ENCODE measurements at regions not wholly inside any gene's neighbourhood (a gene's known extent, or its start where the extent isn't known, plus 50 kb on each side); places are given as distances from the start of the nearest gene placed in this dataset.

DNA sequence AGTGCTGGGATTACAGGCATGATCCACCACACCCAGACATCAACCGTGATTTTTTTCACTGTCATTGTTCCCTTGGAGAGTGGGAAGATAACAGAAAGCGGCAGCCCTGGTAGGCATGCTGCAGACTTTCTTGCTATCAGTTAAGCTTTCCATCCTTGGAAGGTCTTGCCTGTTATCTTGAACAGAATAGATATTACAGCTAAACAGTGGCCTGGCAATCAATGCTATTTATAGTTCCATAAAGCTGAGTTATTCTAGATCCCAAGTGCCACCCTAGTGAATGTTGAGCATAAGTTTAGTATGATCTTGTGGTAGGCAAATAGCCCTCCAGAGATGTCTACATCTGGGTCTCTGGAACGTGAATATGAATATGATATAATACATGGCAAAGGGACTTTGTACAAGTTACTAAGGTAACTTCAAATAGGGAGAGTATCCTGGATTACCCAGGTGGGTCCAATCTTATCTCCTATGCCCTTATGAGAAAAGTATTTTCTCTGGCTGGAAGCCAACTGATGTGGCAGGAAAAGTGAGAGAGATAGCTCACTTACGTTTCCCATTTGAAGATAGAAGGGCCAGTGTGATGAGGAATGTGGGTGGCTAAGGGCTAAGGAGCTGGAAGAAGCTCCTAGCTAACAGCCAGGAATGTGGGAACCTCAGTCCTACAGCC lies 609.1 kb upstream of the IGFBP3 start:
- no peak for DNase-seq

GRCh38 chr7:46527360-46527759 lies 606.3 kb upstream of the IGFBP3 start:
- no peak for DNase-seq

DNA sequence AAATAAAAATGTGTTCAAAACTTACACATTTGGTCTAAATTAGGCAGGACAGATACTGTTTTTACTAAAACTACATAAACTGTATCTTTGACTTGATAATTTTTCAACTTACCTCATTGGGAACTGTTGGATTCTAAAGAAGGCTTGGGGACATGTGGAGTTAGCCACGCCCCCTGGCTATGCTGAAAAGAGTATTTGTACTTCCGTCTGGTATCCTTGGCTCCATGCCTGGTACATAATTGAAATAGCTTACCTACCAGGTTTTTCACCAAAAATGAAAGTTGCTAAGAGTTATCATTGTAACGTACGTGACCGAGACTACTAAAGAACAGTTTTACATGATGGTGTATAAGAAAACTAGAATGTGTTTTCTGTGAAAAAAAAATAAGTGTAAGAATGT lies 604.8 kb upstream of the IGFBP3 start:
- DNase-seq = no peak

DNA sequence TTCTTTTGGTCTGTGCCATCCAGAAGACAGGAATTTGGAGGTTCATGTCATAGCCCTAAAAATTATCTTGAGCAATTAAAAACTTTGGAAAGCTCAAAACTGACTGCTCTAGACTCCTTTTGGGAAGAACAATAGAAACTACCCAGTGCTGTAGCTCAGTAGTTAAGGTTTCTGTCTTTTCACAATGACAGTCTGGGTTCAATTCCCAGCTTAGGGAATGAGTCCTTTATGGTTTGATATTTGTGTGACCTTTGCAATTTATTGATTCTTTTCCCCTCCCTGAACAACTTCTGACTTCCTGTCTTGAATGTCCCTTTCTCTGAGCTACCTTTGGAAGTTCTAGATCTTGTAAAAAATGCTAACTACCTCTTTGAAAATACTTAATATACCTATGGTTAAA lies 603.3 kb upstream of the IGFBP3 start:
- no peak for DNase-seq

- DNase-seq = no peak
Measured at GRCh38 chr7:46522354-46522906, 601.4 kb upstream of the IGFBP3 start.

DNA sequence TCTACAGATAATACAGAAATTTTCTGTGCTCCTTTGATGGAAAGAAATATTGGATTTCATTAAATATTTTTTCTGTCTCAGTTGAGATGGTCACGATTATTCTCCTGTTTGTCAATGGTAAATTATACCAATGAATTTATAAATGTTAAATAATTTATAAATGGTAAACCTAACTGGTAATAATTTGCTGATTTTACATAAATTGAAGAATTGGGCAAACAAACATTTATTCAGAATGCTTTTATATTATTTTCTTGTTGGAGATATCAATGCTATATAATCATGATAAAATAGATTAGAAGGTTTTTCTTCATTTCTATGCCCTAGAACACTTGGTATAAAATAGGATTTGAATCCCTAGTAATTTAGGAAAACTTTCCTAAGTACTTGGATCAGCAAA lies 597.6 kb upstream of the IGFBP3 start:
- no peak for DNase-seq

DNA sequence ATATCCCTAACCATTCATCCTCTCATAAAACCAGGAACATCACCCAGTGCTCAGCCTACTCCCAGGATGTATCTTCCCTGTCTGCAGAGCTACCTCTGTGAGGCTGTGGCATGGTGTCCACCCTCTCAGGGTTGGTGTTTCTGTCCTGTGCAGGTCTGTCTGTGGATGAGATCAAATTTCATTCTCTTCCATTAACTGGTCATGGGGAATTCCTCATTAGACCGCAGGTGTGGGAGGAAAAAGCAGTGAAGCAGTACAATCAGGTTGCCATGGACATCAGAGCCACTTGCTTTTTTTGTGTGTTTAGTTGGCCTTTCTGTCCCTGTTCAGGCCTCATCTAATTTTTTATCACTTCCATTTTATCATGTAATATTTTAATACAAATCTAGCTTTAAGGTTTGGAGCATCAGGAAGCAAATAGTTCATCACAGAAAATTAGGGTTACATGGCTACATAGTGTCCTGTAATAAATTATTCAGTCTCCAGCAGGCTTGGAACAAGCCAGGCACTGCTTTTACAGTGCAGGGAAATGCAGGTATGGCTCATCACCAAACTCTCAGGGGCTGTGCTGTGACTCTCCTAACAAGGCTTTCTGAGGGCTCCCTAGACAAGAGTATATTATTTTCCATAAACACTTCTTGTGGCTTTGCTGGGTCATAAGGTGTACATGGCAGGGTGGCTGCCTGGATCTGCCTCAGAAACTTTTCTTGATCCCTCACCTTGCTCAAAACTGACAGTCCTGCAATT lies 594.9 kb upstream of the IGFBP3 start:
- no peak for DNase-seq

DNA sequence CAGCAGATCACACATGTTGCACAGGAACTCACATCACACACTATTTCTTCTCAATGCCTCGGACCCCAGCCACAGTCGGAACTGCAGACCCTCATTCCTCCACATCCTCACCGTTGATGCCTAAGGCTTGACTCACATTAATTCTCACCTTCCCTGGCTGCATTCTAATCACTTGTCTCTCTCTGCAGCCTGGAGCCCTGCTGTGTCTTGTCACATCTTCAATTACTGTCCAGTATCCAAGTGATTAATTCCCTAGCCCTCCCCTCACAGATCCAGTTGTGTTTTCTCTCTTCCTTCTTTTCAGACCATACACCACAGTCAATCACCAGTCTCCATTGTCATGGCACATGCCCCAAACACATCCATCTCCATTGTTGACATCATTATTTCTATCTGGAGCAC lies 592.4 kb upstream of the IGFBP3 start:
- no peak for DNase-seq

GRCh38 chr7:46512891-46513413 lies 591.9 kb upstream of the IGFBP3 start:
- DNase-seq = no peak

DNA sequence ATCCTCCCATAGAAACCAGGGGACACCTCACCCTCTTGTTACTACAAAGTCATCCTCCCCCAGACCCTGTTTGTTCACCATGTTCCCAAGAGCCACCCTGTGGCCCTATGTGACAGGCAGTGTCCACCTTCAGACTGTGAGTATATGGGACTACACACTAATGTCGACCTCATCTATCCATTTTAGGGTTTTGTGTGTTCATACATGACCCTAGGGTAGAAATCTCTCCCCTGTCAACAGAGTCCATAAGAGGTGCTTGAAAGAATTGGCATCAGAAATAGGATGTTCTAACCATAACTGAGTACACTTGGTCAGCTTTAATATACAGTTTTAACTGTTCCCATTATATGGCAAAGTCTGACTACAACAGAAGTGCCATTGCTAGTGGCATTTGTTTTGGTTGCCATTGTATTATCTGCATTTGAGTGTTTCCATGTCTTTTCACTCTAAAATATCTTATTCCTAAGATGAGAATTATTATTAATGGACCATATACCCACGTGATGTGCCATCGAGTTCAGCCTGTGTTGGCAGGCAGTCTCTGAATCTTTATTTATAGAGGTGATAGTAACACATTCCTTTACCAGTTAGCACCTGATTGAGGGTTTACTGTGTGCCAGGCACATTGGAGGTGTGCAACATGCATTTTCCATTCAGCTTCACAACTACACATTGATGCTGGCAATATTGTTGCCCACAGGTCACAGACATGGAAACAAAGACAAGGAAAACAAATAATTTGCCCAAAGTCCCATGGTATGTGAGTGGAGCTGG lies 590.6 kb upstream of the IGFBP3 start:
- DNase-seq = no peak

DNA sequence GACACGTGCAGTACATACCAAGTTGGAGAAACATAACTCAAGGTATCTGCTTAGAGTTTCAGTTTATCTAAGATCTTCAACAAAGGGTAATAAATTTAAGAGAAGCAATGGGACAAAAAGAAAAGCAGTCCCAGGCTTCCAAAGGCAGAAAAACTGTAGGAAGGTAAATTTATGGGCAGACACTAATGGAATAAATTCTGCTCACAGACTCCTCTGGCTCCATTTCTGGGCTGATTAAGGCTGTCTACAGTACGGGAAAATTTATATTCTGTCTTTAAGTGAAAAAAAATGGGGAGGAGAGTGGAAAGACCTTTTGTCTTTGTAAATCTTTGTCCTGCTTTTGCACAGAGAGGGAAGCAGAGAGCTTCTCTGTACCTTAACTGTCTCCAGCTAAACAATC lies 587.5 kb upstream of the IGFBP3 start:
- no peak for DNase-seq

DNA sequence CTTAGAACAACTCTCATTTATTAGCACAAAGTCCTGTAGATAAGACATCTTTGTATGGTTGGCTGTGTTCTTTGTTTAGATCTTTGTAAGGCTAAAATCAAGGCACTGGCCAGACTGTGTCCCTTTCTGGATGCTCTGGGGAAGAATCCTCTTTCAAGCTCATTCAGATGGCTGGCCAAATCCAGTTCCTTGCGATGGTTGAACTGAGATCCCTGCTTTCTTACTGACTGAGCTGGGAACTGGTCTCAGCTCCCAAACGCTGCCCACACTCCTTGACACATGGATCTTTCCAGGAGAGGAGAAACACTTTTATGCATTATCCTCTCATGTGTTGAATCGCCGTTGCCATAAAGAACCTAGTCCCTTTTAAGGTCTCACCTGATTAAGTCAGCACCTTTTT lies 586.5 kb upstream of the IGFBP3 start:
- no peak for DNase-seq

DNA sequence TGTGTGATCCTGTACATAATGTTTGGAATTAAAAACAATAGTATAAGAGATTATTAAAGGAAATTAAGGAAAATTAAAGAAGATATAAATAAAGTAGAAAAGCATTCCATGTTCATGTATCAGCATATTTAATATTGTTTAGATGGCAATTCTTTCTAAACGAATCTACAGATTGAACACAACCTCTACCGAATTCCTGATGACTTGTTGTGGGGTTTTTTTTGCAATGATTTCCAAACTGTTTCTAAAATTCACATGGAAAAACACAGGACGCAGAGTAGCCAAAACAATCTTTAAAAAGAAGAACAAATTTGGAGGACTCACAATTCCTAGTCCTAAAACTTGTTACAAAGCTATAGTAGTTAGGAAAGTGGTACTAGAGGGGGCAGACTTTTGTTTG lies 573.4 kb upstream of the IGFBP3 start:
- no peak for DNase-seq

DNA sequence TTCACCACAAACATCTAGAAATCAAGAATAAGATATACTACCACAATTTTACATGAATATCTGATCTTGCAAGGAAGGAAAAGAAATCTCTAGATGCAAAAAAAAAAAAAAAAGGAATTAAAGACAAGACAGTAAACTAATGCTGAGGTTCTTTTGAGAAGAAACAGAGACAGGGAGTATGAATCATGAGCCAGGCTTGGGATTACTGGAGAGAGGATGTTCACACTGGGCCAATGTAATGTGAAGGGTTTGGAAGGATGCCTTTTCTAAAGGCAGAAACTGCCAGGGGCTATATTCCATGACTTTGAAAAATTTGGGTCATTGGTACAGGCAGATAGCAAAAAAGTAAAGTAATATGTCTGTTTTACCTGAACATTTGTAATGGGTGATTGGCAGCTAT lies 573.0 kb upstream of the IGFBP3 start:
- DNase-seq = no peak

DNA sequence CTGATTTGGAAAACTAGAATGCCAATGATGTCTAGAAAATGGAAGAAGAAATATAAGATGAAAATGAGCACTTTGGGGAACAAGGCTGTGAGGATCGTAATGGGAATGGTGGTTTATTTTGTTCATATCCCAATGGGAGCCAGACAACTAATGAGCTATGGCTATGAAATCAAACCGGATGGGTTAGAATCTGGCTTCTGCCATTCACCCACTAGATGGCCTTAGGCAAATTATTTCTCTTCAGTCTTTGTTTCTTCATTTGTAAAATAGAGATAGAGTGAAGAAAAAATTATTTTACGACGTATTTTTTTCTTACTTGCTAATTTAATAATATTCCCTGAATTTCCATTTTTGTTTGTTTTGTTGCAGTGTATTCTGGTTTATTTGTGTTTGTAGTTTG lies 572.1 kb upstream of the IGFBP3 start:
- no peak for DNase-seq

DNA sequence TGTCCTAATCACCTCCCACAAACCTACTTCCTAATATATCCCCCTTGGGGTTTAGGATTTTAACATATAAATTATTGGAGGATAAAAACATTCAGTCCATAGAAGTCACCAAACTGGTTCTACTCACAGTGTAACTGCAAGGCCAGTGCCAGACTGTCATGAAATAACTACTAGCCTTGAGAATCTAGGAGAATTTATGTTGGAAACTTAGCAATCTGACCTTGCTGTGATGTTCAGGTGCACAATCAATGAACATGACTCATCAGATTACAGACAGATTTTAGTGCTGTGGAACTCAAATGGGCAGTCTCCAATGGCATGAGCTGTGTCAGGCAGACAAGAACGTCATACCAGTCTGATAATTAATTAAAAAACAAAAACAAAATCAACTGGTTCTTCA lies 571.4 kb upstream of the IGFBP3 start:
- no peak for DNase-seq

DNA sequence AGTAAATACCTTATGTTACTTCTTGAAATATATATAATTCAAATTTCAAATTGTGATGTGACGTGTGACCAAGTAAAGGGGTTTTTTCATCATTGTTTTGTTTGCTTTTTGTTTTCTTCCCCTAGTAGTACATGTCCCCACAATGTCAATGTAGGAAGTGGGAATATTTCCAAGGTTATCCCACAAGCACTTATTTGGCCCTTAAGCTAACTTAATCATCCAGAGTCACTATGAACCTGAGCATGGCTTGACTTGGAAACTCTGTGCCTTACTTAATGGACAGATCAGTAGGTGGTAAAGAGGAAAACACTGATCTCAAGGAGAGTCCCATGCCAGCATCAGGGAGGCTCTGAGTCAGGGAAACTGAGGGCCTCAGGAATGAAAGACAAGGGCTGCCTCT lies 569.3 kb upstream of the IGFBP3 start:
- DNase-seq = no peak

DNA sequence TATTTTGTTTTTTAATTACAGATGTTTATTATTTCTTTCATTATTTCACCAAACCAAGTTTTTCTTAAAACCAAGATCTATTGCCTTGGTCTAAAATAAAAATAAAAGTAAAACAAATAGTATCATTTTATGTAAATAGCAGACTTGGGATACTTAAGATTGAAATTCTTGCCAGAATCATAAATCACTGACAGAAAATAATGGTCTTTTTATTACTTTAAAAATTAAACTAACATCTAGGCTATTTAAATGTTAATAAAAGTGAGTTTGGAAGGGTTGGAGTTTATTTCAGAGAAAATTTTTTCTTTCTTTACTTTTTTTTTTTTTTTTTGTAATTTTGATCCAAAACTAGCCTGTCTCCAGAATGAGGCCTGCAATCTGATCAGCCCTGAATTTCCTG lies 568.0 kb upstream of the IGFBP3 start:
- no peak for DNase-seq

DNA sequence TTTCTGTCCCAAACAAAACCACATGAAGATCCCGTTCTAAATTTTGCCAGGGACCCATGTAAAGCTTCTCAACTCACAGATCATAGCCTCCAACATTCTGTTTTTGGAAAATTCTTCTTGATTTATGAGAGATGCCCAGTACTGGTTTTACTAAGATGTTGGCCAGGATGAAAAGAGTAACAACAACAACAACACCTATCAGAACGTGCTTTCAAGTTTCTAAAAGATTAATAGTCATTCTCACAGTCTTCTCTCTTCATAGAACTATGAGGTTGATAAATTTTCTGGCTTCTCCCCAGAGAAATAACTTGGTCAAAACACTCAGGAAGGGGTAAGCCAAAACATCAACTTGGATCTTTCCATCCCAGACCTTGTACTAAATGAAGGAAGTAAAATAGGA lies 567.5 kb upstream of the IGFBP3 start:
- DNase-seq = no peak

GRCh38 chr7:46486256-46487206 lies 565.5 kb upstream of the IGFBP3 start:
- no peak for DNase-seq

DNA sequence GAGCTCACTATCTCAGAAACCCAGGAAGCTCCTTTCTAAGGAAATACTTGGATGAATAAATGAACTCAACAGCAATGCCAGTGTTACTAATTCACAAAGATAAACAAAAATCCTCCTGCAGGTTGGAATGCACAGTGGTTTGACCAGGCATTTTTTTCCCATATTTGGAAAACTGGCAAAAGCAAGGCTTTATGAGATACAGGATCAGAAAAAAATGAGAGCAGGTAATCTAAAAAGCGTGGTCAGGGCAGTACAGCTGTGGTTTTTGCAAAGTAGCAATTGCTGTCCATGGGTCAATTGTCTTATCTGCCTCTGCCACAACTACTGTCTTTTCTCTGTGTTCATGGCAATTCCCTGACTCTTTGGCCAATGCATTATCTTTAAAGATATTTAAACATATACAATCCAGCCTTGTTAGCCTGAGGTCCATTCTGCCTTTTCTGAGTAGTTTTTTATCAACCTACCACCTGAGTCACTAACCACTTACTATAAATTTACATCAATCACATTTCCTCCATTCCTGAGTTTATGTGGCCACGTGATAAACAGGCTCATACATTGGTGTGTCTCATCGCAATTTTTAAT lies 564.5 kb upstream of the IGFBP3 start:
- no peak for DNase-seq

DNA sequence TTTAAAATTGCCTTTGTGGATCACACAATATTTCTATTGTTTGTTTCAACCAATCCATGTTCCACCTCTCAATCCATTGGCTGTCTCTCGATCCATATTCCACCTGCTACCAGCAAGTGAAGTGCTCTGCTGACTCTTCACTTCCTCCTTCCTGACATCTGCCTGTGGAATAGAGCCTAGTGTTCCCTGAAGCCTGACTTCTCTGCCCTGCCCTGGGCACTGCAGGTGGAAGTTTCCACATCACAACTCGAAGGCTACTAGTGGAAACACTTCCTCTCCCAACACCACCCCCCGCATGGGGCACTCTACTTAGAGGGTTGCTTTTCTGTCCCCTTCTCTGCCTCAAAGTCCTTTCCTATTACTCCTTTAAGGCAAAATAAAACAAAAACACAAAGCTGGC lies 563.8 kb upstream of the IGFBP3 start:
- DNase-seq = no peak
